ENCODE measurements at regions not wholly inside any gene's neighbourhood (a gene's known extent, or its start where the extent isn't known, plus 50 kb on each side); places are given as distances from the start of the nearest gene placed in this dataset.

DNA sequence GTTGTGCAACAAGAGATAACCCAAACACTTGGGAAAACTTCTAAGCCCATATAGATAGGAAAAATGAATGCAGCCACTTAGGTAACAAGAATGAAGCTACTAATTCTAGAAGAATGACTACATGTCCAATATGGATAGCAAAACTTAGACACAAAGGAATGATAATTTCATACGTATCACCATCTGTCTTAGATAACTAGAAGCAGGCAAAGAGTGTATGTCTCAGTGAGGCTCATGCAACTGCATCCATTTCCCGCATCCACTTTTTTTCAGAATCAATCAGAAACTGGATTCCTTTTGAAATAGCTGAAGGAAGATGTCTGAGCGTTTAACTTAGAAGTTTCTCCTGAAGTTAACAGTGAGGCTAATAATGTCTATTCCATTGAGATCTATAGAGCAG, 408.7 kb upstream of the PITX2 start:
- H3K9me3 ChIP-seq (ENCODE audit: control insufficient read depth, low read length): no peaks in the 10 kb centered on the region
- no peak for DNase-seq
- no peaks in the 10 kb centered on the region for H3K36me3 ChIP-seq (ENCODE audit: control insufficient read depth in 1 of 2, insufficient read depth in 2 of 2, low read length in 1 of 2)
- ATAC-seq (ENCODE audit: low FRiP score): no peak
- no peak overlapping the region for H3K27ac ChIP-seq (ENCODE audit: low read depth in 1 of 2, low read length in 2 of 2)
- no peak overlapping the region for H3K4me3 ChIP-seq (ENCODE audit: low read length in 2 of 2)
- 83 to 91% methylated on average over 3 of the region's 3 CpGs for WGBS, 2 donors
- H3K4me1 ChIP-seq (ENCODE audit: control insufficient read depth in 1 of 2, insufficient read depth in 2 of 2, low read length in 2 of 2): no peaks in the 10 kb centered on the region
- intact Hi-C loops (cut with DNase I): no loop called here
- H3K27me3 ChIP-seq (ENCODE audit: control insufficient read depth in 1 of 2, insufficient read depth in 2 of 2, low read length in 1 of 2): no peaks in the 10 kb centered on the region

DNA sequence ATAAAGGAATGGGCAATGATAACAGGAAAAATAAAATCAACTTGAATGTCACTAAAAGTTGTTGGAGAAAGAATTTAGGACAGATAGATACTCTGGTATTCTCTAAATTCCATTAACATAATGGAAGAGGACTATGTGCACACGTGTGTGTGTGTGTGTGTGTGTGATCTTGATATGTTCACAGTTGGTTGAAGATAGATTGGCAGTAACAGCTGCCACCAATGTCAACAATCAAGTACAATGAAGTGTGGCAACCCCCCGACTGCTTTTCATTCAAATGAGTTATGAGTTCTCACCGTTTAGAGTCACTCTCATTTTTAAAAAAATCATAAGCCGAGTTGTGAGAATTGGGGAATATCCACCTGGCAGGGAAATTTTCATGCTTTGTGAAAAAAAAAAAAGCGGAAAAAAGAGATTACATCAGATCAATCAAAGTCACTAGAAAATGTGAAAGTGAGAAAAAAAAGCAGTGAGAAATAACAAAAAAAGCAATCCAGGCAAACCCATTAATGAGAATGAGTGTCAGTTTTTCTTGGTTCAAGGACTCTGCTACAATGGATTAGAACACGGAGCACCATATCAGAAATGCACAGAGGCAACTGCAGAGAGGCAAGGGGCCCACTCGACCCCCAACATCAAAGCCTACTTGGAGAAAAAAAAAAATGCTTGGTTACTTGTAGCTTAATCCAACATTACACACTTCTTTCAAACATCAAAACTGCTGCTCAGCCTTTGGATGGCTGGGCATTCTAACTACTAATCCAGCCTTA, 414.9 kb upstream of the PITX2 start:
- Histone ChIP-seq H3K4me1 (ENCODE audit: control insufficient read depth in 1 of 2, insufficient read depth in 2 of 2, low read length in 2 of 2) (no peaks in the 10 kb centered on the region), H3K4me3 (ENCODE audit: low read length in 2 of 2) (no peak overlapping the region), H3K9me3 (ENCODE audit: control insufficient read depth, low read length) (no peaks in the 10 kb centered on the region), H3K27ac (ENCODE audit: low read depth in 1 of 2, low read length in 2 of 2) (no peak overlapping the region), H3K27me3 (ENCODE audit: control insufficient read depth in 1 of 2, insufficient read depth in 2 of 2, low read length in 1 of 2) (no peaks in the 10 kb centered on the region), H3K36me3 (ENCODE audit: control insufficient read depth in 1 of 2, insufficient read depth in 2 of 2, low read length in 1 of 2) (no peaks in the 10 kb centered on the region)
- WGBS, 2 donors: 27 to 35% methylated on average over 7 of the region's 7 CpGs
- DNase-seq (no peak), ATAC-seq (ENCODE audit: low FRiP score) (no peak)
- intact Hi-C loops (cut with DNase I): no loop called here

DNA sequence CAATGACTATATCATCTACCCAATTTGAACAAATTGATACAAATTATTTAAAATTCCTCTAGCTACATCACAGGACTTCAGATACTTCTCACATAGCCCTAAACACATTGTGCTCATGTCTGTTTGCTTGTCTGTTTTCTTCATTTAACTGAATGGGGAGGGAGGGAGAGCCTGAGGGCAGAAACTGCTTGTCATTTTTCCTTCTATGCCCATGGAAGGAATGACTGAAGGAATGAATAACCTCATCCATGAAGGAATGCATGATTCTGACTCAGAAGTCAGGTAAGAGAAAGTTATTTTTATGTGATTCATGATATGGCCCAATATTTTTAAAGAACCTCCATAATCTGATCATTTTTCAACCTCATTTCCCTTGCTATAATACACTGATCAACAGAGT, 418.0 kb upstream of the PITX2 start:
- H3K27ac ChIP-seq (ENCODE audit: low read depth in 1 of 2, low read length in 2 of 2): no peak overlapping the region
- no peak overlapping the region for H3K4me3 ChIP-seq (ENCODE audit: low read length in 2 of 2)
- intact Hi-C loops (cut with DNase I): no loop called here
- H3K36me3 ChIP-seq (ENCODE audit: control insufficient read depth in 1 of 2, insufficient read depth in 2 of 2, low read length in 1 of 2): no peaks in the 10 kb centered on the region
- no peaks in the 10 kb centered on the region for H3K27me3 ChIP-seq (ENCODE audit: control insufficient read depth in 1 of 2, insufficient read depth in 2 of 2, low read length in 1 of 2)
- no peaks in the 10 kb centered on the region for H3K9me3 ChIP-seq (ENCODE audit: control insufficient read depth, low read length)
- DNase-seq: no peak
- H3K4me1 ChIP-seq (ENCODE audit: control insufficient read depth in 1 of 2, insufficient read depth in 2 of 2, low read length in 2 of 2): no peaks in the 10 kb centered on the region
- no peak for ATAC-seq (ENCODE audit: low FRiP score)

DNA sequence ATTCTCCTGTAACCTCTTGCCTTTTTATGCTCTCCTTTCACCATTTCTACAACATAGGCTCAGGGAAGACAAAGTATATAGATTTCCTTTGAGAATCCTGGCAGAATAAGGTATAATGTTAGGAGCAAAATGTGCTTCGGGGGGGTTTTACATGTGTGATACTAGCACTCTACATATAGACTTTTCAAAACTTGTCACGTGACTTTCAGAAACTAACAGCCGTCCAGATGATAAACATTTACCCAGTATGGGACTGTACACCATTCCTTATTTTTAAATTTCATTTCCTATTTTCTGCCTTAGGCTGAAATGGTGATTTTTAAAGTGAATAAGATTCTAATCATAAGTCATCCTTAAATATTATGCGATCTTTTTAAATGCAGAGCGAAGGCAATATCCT, 420.4 kb upstream of the PITX2 start:
- WGBS, 2 donors: 85 to 86% methylated on average over 5 of the region's 5 CpGs
- Histone ChIP-seq H3K4me1 (ENCODE audit: control insufficient read depth in 1 of 2, insufficient read depth in 2 of 2, low read length in 2 of 2) (no peaks in the 10 kb centered on the region), H3K27me3 (ENCODE audit: control insufficient read depth in 1 of 2, insufficient read depth in 2 of 2, low read length in 1 of 2) (no peaks in the 10 kb centered on the region), H3K27ac (ENCODE audit: low read depth in 1 of 2, low read length in 2 of 2) (no peak overlapping the region), H3K9me3 (ENCODE audit: control insufficient read depth, low read length) (peaks cover 2% of the 10 kb centered on the region), H3K36me3 (ENCODE audit: control insufficient read depth in 1 of 2, insufficient read depth in 2 of 2, low read length in 1 of 2) (no peaks in the 10 kb centered on the region), H3K4me3 (ENCODE audit: low read length in 2 of 2) (no peak overlapping the region)
- ATAC-seq (ENCODE audit: low FRiP score) (no peak), DNase-seq (no peak)
- intact Hi-C loops (cut with DNase I): no loop called here

DNA sequence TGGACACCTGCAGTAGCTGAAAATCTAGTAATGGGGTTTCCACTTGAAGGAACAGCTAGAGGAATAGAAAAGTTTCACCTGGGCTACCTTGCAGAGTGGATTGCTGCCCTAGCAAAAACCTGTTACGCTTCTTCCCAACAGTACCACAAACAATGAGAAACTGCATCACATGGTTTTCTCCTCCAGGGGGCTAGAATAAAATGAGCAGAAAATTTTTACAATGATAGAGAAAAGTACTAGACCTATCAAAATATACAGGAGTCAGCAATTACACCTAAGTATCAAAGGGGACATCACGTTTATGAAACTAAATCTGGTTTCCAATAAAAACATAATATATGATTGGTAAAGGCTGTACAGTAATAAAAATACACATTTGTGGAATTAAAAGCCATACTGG, 423.1 kb upstream of the PITX2 start:
- H3K27me3 ChIP-seq (ENCODE audit: control insufficient read depth in 1 of 2, insufficient read depth in 2 of 2, low read length in 1 of 2): no peaks in the 10 kb centered on the region
- no peak overlapping the region for H3K27ac ChIP-seq (ENCODE audit: low read depth in 1 of 2, low read length in 2 of 2)
- DNase-seq: no peak
- H3K9me3 ChIP-seq (ENCODE audit: control insufficient read depth, low read length): peaks cover 2% of the 10 kb centered on the region
- no peaks in the 10 kb centered on the region for H3K4me1 ChIP-seq (ENCODE audit: control insufficient read depth in 1 of 2, insufficient read depth in 2 of 2, low read length in 2 of 2)
- intact Hi-C loops (cut with DNase I): no loop called here
- no peak for ATAC-seq (ENCODE audit: low FRiP score)
- H3K36me3 ChIP-seq (ENCODE audit: control insufficient read depth in 1 of 2, insufficient read depth in 2 of 2, low read length in 1 of 2): no peaks in the 10 kb centered on the region
- WGBS, 2 donors: 71 to 74% methylated on average over 2 of the region's 2 CpGs
- H3K4me3 ChIP-seq (ENCODE audit: low read length in 2 of 2): no peak overlapping the region

DNA sequence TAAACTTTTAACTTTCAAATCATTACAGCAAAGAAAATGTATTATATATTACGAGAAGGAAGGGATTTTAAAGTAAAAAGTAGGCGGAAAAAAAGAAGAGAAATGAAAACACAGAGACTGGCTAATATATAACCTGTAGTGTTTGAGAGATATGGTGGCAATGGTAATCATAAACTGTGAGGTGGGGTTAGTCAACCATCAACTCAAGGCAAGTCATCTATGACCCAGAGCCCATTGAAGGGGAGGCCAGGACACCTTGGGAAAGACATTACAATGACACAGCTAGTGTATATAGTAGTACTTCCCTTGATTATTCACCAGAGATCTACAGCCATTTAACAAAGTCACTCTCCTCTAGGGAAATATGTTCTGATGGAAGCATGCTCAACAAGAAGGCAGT, 423.9 kb upstream of the PITX2 start:
- H3K4me3 ChIP-seq (ENCODE audit: low read length in 2 of 2): no peak overlapping the region
- no peaks in the 10 kb centered on the region for H3K27me3 ChIP-seq (ENCODE audit: control insufficient read depth in 1 of 2, insufficient read depth in 2 of 2, low read length in 1 of 2)
- no peak for ATAC-seq (ENCODE audit: low FRiP score)
- WGBS, 2 donors: 81 to 86% methylated on average over 2 of the region's 2 CpGs
- H3K27ac ChIP-seq (ENCODE audit: low read depth in 1 of 2, low read length in 2 of 2): no peak overlapping the region
- no peaks in the 10 kb centered on the region for H3K36me3 ChIP-seq (ENCODE audit: control insufficient read depth in 1 of 2, insufficient read depth in 2 of 2, low read length in 1 of 2)
- no peak for DNase-seq
- intact Hi-C loops (cut with DNase I): no loop called here
- no peaks in the 10 kb centered on the region for H3K4me1 ChIP-seq (ENCODE audit: control insufficient read depth in 1 of 2, insufficient read depth in 2 of 2, low read length in 2 of 2)
- H3K9me3 ChIP-seq (ENCODE audit: control insufficient read depth, low read length): peaks cover 2% of the 10 kb centered on the region

DNA sequence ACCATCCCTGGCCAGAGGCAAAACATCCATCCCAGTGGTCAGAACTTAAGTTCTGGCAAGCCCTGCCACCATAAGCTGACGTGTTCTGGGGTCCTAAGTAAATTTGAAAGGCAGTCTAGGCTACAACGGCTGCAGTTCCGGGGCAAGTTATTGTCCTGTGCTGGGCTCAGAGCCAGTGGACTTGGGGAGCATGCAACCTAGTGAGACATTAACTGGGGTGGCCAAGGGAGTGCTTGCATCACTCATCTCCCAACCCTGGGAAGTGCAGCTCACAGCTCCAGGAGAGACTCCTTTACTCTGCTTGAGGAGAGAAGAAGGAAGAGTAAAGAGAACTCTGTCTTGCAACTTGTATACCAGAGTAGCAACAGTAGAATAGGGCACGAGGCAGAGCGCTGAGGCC, 425.4 kb upstream of the PITX2 start:
- Histone ChIP-seq H3K4me1 (ENCODE audit: control insufficient read depth in 1 of 2, insufficient read depth in 2 of 2, low read length in 2 of 2) (no peaks in the 10 kb centered on the region), H3K27me3 (ENCODE audit: control insufficient read depth in 1 of 2, insufficient read depth in 2 of 2, low read length in 1 of 2) (no peaks in the 10 kb centered on the region), H3K36me3 (ENCODE audit: control insufficient read depth in 1 of 2, insufficient read depth in 2 of 2, low read length in 1 of 2) (no peaks in the 10 kb centered on the region), H3K4me3 (ENCODE audit: low read length in 2 of 2) (no peak overlapping the region), H3K27ac (ENCODE audit: low read depth in 1 of 2, low read length in 2 of 2) (no peak overlapping the region), H3K9me3 (ENCODE audit: control insufficient read depth, low read length) (peaks cover 5% of the 10 kb centered on the region)
- ATAC-seq (ENCODE audit: low FRiP score) (no peak), DNase-seq (no peak)
- WGBS, 2 donors: 85% methylated on average over 5 of the region's 5 CpGs
- intact Hi-C loops (cut with DNase I): no loop called here

DNA sequence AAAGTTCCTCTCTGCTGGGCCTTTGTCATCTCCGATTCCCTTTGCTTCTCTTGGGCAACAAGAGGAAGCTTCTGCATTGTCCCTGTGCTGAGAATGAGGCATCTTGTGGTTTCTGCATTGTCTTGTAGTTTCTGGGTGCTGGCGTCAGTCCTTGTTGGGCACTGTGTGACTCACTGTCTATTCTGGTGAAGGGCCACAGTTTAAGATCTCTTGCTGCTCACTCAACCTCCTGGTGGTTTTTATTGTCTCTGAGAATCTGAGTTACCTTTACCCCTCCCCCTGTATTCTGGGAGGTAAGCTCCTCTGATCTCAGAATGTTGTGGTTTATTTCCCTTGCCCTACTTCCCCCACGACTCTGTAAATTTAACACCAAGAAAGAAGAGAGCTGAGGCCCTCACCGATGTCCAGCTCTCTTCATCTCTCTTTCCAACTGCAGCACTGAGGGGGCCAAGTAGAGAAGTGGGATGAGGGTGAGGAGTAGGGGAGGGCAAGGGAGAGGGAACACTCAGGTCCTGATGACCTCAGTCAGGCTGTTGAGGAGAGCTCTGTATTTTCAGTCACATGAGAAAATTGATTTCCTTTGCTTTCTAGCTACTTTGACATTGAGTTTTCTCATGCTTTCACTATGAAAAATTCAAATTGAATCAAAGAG, 441.6 kb upstream of the PITX2 start:
- 77 to 86% methylated on average over 4 of the region's 4 CpGs for WGBS, 2 donors
- Histone ChIP-seq H3K36me3 (ENCODE audit: control insufficient read depth in 1 of 2, insufficient read depth in 2 of 2, low read length in 1 of 2) (no peaks in the 10 kb centered on the region), H3K27me3 (ENCODE audit: control insufficient read depth in 1 of 2, insufficient read depth in 2 of 2, low read length in 1 of 2) (no peaks in the 10 kb centered on the region), H3K4me3 (ENCODE audit: low read length in 2 of 2) (no peak overlapping the region), H3K9me3 (ENCODE audit: control insufficient read depth, low read length) (peaks cover 1% of the 10 kb centered on the region), H3K27ac (ENCODE audit: low read depth in 1 of 2, low read length in 2 of 2) (no peak overlapping the region), H3K4me1 (ENCODE audit: control insufficient read depth in 1 of 2, insufficient read depth in 2 of 2, low read length in 2 of 2) (no peaks in the 10 kb centered on the region)
- DNase-seq: no peak
- intact Hi-C loops (cut with DNase I): no loop called here
- ATAC-seq (ENCODE audit: low FRiP score): no peak

DNA sequence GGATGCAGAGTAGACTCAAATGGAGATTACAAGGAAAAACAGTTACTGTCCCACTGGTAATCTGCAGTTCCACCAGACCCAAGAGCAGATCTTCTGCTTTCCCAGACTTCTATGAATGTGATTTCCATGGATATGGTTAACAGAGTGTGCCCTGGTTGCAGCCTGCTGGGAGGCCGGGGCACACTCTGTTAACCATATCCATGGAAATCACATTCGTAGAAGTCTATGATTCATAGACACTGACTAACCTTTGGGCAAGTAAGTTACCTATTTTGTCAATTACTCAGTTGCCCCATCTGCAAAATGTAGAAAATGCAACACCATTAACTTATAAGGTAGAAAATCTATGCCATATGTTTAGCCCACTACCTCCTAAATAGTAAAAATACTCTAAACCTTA, 443.1 kb upstream of the PITX2 start:
- intact Hi-C loops (cut with DNase I): no loop called here
- no peak overlapping the region for H3K27ac ChIP-seq (ENCODE audit: low read depth in 1 of 2, low read length in 2 of 2)
- 89 to 93% methylated on average over 2 of the region's 2 CpGs for WGBS, 2 donors

More for the DNA sequence above, 443.1 kb upstream of the PITX2 start:
- Histone ChIP-seq H3K36me3 (ENCODE audit: control insufficient read depth in 1 of 2, insufficient read depth in 2 of 2, low read length in 1 of 2) (no peaks in the 10 kb centered on the region), H3K9me3 (ENCODE audit: control insufficient read depth, low read length) (peaks cover 1% of the 10 kb centered on the region), H3K4me3 (ENCODE audit: low read length in 2 of 2) (no peak overlapping the region), H3K4me1 (ENCODE audit: control insufficient read depth in 1 of 2, insufficient read depth in 2 of 2, low read length in 2 of 2) (no peaks in the 10 kb centered on the region), H3K27me3 (ENCODE audit: control insufficient read depth in 1 of 2, insufficient read depth in 2 of 2, low read length in 1 of 2) (no peaks in the 10 kb centered on the region)
- no peak for DNase-seq
- no peak for ATAC-seq (ENCODE audit: low FRiP score)

All from aorta (tissue), 5 donors.